Dendritic cell treated with granulocyte-macrophage colony-stimulating factor and Interleukin-4, amounts not matched to agents 40 ng/mL and 50 ng/mL, for 4 days (primary cell): ENCODE measurements at regions not wholly inside any gene's neighbourhood (a gene's known extent, or its start where the extent isn't known, plus 50 kb on each side); places are given as distances from the start of the nearest gene placed in this dataset.

Experiments
- H3K27ac Mint-ChIP-seq: one replicate; pipeline ENCODE4 v1.8.0; 2022; ENCODE audit warnings: mild to moderate bottlenecking, mixed read lengths
- H3K27me3 Mint-ChIP-seq: one replicate; pipeline ENCODE4 v1.8.0; 2022; ENCODE audit warnings: mild to moderate bottlenecking, mixed read lengths
- H3K36me3 Mint-ChIP-seq: one replicate; pipeline ENCODE4 v1.8.0; 2022; ENCODE audit warnings: low read depth, mixed read lengths
- H3K4me1 Mint-ChIP-seq: one replicate; pipeline ENCODE4 v1.8.0; 2022; ENCODE audit warnings: low read depth, mixed read lengths
- H3K4me3 Mint-ChIP-seq: one replicate; pipeline ENCODE4 v1.8.0; 2022; ENCODE audit warnings: mild to moderate bottlenecking, moderate library complexity, mixed read lengths
- H3K9me3 Mint-ChIP-seq: one replicate; pipeline ENCODE4 v1.8.0; 2022; ENCODE audit warnings: mixed read lengths
- intact Hi-C: fragments of 100-400 bp; cut with micrococcal nuclease; formaldehyde crosslinking; loops from one replicate; pipeline ENCODE4 v1.15.0; 2022

DNA sequence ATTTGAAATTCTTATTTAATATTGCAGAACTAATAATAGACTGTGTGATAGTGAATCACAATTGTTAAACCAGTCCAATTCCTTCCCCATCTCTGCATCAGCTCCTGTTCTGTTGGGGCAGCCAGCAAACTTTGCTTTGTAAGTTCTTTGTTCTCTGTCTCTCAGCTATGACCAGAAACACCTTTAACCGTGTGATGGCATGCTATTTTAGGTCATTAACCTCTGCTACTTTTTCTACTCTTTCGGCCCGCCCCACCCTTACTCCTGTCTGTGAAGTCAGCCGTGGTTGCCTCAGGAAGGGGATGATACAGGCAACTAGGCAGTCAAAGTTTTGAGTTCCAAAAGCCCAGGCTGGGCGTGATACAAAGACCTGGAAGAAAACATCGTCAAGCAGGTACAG lies 51.3 kb upstream of the EGFL6 start:
- Mint-ChIP-seq H3K27ac (no peak overlapping the region), H3K27me3 (no peaks in the 10 kb centered on the region), H3K4me1 (no peaks in the 10 kb centered on the region), H3K36me3 (no peaks in the 10 kb centered on the region), H3K4me3 (no peak overlapping the region), H3K9me3 (no peaks in the 10 kb centered on the region)
- intact Hi-C loops: no loop called here

DNA sequence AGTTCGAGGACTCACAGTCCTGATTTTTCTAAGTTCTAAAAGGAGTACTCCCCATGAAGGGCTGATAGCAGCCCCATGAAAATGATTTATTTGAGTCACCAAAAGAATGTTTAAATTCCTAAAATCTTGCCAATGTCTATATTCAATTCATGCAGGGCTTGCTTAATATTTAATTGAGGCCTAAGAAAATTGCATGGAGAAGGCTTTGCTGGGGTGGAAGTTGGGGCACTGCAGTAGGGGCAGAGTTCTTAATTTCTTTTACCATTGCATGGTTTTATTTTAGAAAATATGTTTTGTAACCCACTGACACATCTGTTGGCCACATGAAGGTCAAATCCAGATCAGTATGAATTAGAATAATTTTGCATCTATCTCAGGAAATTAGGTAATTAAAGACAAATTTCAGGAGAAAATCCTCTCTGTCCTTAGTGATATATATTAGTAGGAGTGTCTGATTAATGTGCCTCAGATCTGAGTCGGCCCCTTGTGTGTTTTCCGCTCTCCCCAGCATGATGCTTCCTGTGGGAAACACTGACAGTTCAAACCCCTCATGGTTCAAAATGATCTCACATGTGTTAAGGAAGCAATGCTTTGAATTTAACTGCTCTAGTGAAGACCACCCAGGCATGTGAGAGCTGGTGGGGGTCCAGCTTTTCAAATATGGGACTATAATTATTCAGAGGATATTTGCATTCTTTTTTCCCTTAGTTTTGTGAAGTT lies 54.0 kb upstream of the EGFL6 start:
- Mint-ChIP-seq H3K36me3 (no peaks in the 10 kb centered on the region), H3K4me3 (no peak overlapping the region), H3K27ac (no peak overlapping the region), H3K27me3 (no peaks in the 10 kb centered on the region), H3K4me1 (peaks cover 5% of the 10 kb centered on the region), H3K9me3 (no peaks in the 10 kb centered on the region)
- intact Hi-C loops: no loop called here

DNA sequence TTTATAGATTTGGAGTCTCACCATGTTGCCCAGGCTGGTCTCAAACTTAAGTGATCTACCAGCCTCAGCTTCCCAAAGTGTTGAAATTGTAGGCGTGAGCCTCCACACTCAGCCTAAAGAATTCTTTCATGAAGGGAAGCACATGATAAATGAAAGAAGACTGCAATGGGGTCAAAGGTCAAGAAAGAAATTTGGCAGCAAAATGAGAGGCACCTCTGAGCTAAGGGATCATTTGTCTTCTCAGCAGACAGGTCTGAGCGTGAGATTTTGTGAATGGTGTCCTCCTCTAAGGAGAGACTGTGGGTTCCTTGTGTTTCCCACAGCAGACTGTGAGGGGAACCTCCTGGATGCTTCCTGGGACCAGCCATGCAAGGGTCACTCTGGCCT lies 57.5 kb upstream of the EGFL6 start:
- intact Hi-C loops: no loop called here
- Mint-ChIP-seq H3K4me1 (peaks cover 5% of the 10 kb centered on the region), H3K36me3 (no peaks in the 10 kb centered on the region), H3K27ac (no peak overlapping the region), H3K9me3 (no peaks in the 10 kb centered on the region), H3K4me3 (no peak overlapping the region), H3K27me3 (no peaks in the 10 kb centered on the region)

DNA sequence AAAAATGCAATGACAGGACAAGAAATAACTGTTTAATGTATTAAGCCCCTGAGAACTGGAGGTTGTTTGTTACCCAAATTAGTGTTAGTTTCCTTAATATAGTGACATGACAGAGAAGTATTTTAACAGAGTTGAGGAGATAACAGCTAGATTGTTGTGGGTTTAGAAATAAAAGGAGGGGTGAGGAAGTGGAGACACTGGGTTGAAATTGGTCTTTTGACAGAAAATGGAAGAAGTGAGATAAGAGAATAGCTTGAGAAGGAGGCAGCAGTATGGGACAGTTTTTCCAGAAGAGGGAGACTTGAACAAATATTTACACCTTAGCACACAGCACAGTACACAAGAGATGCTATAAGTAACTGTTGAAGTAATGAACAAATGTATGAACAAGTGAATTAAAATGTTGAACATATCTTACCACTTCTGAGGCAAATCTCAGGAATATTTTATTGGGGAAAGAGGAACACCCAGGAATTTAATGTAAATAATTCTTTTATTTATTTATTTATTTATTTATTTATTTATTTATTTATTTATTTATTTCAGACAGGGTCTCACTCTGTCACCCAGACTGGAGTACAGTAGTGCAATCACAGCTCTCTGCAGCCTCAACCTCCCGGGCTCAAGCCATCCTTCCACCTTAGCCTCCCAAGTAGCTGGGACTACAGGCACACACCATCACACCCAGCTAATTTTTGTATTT lies 58.0 kb upstream of the EGFL6 start:
- intact Hi-C loops: no loop called here
- Mint-ChIP-seq H3K4me3 (no peak overlapping the region), H3K4me1 (peaks cover 5% of the 10 kb centered on the region), H3K27me3 (no peaks in the 10 kb centered on the region), H3K36me3 (no peaks in the 10 kb centered on the region), H3K27ac (no peak overlapping the region), H3K9me3 (no peaks in the 10 kb centered on the region)

DNA sequence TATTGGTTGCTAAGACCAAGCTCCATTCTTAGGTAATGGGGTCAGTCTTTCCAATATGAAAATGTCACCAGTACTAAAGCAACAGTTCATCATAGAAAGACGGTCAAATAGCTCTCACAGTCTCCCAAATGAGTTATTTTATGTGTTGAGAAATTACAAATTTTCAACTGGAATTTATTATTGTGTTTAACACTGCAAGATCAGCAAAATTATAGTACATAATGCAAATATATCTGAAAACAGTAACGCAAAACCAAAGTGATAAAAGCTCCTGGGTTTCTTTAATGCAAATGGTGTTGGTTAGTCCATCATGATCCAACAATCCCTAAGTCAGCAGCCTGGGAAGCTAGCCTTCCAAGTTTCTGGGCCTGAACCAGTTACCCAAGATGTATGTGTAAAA lies 61.5 kb upstream of the EGFL6 start:
- Mint-ChIP-seq H3K36me3 (no peaks in the 10 kb centered on the region), H3K4me3 (no peak overlapping the region), H3K27me3 (no peaks in the 10 kb centered on the region), H3K27ac (no peak overlapping the region), H3K9me3 (no peaks in the 10 kb centered on the region), H3K4me1 (peaks cover 11% of the 10 kb centered on the region)
- intact Hi-C loops: loop anchor here (2.0 to 5.0 kb wide), 2 partner anchors 139 to 239 kb away; no protein-coding TSS in a partner anchor

DNA sequence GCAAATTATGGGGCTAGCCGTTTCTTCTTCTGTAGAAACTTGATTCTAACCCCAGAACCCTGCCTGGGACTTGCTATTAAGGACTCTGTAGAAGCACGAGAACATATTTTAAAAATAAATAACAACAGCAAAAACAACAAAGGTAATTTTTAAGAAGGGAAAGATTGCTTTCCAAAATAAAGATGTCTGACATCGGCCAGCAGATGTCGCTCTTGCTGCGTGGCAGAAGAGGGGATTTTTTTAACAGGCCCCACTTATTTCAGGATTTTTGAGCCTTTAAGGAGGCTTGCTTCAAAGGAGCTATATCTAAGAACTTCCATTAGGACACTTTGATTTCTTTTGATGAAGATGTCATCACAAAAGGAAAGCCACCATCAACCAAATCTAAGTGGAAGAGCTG lies 62.8 kb upstream of the EGFL6 start:
- H3K36me3 Mint-ChIP-seq: no peaks in the 10 kb centered on the region
- no peaks in the 10 kb centered on the region for H3K27me3 Mint-ChIP-seq
- no peak overlapping the region for H3K27ac Mint-ChIP-seq
- intact Hi-C loops: loop anchor here (1.0 to 5.0 kb wide), 3 partner anchors 140 to 526 kb away; no protein-coding TSS in a partner anchor
- H3K4me3 Mint-ChIP-seq: no peak overlapping the region
- H3K9me3 Mint-ChIP-seq: no peaks in the 10 kb centered on the region
- H3K4me1 Mint-ChIP-seq: peaks cover 11% of the 10 kb centered on the region

DNA sequence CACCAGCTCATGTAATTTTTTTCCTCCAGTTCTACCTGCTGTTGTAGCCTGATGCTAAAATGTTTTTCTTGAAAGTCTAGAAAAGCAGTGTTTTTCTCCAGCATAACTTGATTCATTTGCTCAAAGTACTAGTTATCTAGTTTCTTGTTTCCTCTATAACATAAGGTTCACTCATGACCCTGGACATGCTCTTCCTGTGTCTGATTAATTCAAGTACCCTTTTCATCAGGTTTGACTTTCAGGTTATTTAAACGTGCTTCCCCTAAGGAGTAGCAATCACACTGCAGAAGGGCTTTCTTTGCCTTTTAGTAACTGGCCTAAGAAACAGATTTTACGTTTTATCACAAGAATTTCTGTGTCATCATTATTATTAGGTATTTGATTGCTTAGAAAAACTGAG lies 66.8 kb upstream of the EGFL6 start:
- H3K36me3 Mint-ChIP-seq: no peaks in the 10 kb centered on the region
- intact Hi-C loops: no loop called here
- no peaks in the 10 kb centered on the region for H3K9me3 Mint-ChIP-seq
- H3K4me3 Mint-ChIP-seq: no peak overlapping the region
- no peak overlapping the region for H3K27ac Mint-ChIP-seq
- no peaks in the 10 kb centered on the region for H3K27me3 Mint-ChIP-seq
- peaks cover 6% of the 10 kb centered on the region for H3K4me1 Mint-ChIP-seq

DNA sequence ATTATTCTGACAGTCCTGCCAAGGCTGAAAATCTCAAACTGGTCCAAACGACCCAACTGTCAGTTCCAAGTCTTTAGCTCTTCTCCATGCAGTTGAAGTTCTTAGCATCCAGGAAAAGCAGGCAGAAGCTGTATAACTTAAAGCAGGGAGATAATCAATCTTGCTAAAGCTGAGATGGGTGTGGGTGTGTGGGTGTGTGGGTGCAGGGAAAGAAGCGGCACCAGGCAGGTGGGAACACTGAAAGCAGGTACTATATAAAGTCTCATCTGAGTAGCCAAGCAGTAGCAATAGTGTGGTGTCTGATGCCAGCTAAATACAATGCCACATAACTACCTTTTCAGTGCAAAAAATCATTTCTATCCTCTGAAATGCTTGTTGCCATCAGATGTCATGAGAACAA lies 69.7 kb upstream of the EGFL6 start:
- H3K27ac Mint-ChIP-seq: no peak overlapping the region
- no peak overlapping the region for H3K4me3 Mint-ChIP-seq
- peaks cover under 1% of the 10 kb centered on the region for H3K4me1 Mint-ChIP-seq
- H3K27me3 Mint-ChIP-seq: no peaks in the 10 kb centered on the region
- H3K36me3 Mint-ChIP-seq: no peaks in the 10 kb centered on the region
- intact Hi-C loops: no loop called here
- H3K9me3 Mint-ChIP-seq: no peaks in the 10 kb centered on the region

DNA sequence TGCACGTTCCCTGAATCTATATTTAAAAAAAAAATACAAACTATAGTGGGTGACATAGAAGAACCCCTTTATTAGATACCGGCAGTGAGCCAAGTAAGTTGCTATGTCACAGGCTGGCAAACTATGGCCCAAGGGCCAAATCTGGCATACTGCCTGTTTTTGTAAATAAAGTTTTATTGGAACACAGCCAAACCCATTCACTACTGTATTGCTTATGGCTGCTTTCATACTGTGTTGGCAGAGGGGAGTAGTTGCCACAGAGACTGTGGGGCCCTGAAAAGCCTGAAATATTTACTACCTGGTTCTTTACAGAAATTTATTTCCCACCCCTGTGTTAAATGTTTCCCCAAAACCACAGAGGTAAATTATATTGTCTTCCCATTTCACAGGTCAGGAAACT lies 71.2 kb upstream of the EGFL6 start:
- no peaks in the 10 kb centered on the region for H3K9me3 Mint-ChIP-seq
- intact Hi-C loops: no loop called here
- H3K27me3 Mint-ChIP-seq: no peaks in the 10 kb centered on the region
- peaks cover 14% of the 10 kb centered on the region for H3K4me1 Mint-ChIP-seq
- H3K27ac Mint-ChIP-seq: no peak overlapping the region
- no peaks in the 10 kb centered on the region for H3K36me3 Mint-ChIP-seq
- H3K4me3 Mint-ChIP-seq: no peak overlapping the region

DNA sequence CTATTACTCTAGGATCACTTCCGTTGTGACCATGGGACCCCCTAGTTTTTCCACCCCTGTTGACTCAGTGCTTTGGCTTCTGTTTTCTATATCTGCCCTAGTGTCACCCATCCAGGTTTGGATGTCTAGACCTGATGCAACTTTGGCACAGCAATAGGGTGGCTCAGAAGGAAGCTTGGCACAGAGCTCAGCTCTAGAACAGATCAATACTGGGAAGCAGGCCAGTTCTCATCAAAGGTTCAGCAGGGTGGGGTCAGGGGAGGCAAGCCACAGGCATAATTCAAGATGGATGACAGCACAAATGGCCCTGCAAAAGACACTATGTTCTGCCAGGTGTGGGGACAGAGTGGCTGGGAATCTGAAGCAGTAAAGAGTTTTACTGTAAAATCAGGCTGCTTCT lies 74.2 kb upstream of the EGFL6 start:
- Mint-ChIP-seq H3K36me3 (no peaks in the 10 kb centered on the region), H3K27ac (no peak overlapping the region), H3K27me3 (no peaks in the 10 kb centered on the region), H3K4me3 (no peak overlapping the region), H3K4me1 (peaks cover 14% of the 10 kb centered on the region), H3K9me3 (no peaks in the 10 kb centered on the region)
- intact Hi-C loops: no loop called here

DNA sequence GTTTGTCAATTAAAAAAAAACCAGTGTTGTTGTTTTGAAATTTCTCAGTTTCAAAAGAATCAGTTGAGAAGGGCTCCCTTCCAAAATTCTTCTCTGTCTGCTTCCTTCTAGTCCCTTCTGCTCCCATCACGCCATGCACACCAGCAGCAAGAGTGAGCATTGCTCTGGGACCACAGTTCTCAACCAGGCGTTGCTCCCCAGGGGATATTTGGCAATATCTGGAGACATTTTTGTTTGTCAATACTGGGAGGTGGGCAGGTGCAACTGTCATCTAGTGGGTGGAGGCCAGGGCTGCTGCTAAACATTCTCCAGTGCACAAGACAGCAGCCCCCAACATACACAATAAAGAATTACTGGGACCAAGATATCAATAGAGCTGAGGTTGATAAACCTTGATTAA lies 74.8 kb upstream of the EGFL6 start:
- intact Hi-C loops: no loop called here
- no peak overlapping the region for H3K27ac Mint-ChIP-seq
- H3K4me1 Mint-ChIP-seq: peaks cover 18% of the 10 kb centered on the region
- H3K4me3 Mint-ChIP-seq: no peak overlapping the region
- H3K9me3 Mint-ChIP-seq: no peaks in the 10 kb centered on the region
- no peaks in the 10 kb centered on the region for H3K36me3 Mint-ChIP-seq
- H3K27me3 Mint-ChIP-seq: no peaks in the 10 kb centered on the region

DNA sequence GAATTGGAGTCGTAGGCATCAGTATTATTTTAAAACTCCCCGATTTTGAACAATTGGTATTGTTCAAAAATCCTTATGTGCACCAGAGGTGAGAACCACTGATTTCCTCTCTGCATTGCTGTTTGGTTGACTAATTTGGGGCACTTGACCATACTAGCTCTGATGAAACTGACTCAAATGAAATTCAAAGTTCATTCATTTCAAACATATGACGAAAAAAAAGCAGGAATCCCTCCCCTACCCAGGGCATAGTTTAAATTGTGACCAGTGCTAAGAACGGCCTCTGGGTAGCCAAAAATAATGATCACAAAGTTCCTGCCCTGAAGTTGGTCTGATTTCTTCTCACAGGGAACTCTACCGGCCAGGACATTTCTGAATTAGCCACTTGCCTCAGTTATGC lies 75.7 kb upstream of the EGFL6 start:
- H3K27ac Mint-ChIP-seq: no peak overlapping the region
- no peak overlapping the region for H3K4me3 Mint-ChIP-seq
- no peaks in the 10 kb centered on the region for H3K9me3 Mint-ChIP-seq
- intact Hi-C loops: no loop called here
- H3K36me3 Mint-ChIP-seq: no peaks in the 10 kb centered on the region
- no peaks in the 10 kb centered on the region for H3K27me3 Mint-ChIP-seq
- peaks cover 22% of the 10 kb centered on the region for H3K4me1 Mint-ChIP-seq

DNA sequence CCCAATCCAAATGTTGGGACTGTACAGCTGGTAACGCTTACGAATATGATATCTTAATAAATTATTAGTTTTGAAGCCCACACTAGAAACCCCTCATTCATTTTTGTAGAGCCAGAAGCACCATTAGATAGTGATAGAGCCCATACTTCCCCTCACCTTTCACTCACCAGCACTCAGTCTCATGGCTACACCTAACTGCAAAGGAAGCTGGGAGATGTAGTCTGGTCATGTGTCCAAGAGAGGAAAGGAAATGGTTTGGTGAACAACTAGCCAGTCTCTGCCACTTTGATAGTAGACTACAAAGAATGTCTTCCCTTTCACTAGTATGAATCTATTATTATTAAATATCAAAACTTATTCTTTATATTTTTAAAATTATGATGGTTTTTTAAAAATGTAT lies 77.1 kb upstream of the EGFL6 start:
- peaks cover 34% of the 10 kb centered on the region for H3K4me1 Mint-ChIP-seq
- intact Hi-C loops: no loop called here
- H3K4me3 Mint-ChIP-seq: no peak overlapping the region
- H3K9me3 Mint-ChIP-seq: no peaks in the 10 kb centered on the region
- no peak overlapping the region for H3K27ac Mint-ChIP-seq
- no peaks in the 10 kb centered on the region for H3K36me3 Mint-ChIP-seq
- H3K27me3 Mint-ChIP-seq: no peaks in the 10 kb centered on the region

DNA sequence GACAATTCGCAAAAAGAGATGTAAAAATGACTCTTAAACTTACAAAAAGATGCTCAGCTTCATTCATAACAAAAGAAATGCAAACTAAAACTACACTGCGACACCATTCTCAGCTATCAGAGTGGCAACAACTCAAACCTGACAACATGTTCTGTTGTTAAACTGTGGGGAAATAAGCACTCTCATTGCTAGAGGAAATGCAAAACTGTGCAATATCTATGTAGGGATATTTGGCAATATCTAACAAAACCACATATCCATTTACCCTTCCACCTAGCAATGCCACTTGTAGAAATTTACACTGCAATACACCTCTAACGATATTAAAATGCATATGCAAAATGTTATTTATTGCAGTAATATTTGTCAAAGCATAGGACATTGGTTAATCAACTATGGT lies 78.3 kb upstream of the EGFL6 start:
- Mint-ChIP-seq H3K27me3 (no peaks in the 10 kb centered on the region), H3K4me1 (peaks cover 36% of the 10 kb centered on the region), H3K9me3 (no peaks in the 10 kb centered on the region), H3K4me3 (no peak overlapping the region), H3K27ac (no peak overlapping the region), H3K36me3 (no peaks in the 10 kb centered on the region)
- intact Hi-C loops: no loop called here

DNA sequence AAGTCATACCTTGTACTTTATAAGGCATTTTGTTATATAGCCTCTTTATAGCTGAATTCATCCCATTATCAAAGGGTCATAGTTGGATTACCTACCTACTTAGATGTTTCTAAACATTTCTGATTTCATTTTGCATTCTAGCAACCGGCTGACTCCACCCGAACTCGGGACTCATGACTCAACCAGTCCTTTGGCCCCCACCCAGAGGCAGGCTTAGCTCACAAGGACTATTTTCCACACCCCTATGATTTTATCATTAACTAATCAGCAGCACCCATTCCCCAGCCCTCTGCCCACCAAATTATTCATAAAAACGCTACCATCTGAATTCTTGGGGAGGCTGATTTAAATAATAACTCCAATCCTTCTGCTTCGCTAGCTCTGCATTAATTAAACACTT lies 79.9 kb upstream of the EGFL6 start:
- no peaks in the 10 kb centered on the region for H3K9me3 Mint-ChIP-seq
- no peak overlapping the region for H3K4me3 Mint-ChIP-seq
- H3K4me1 Mint-ChIP-seq: peaks cover 33% of the 10 kb centered on the region
- intact Hi-C loops: no loop called here
- H3K36me3 Mint-ChIP-seq: no peaks in the 10 kb centered on the region
- no peak overlapping the region for H3K27ac Mint-ChIP-seq
- H3K27me3 Mint-ChIP-seq: no peaks in the 10 kb centered on the region
